Upper lobe of left lung (tissue), 6 donors: ENCODE measurements at regions not wholly inside any gene's neighbourhood (a gene's known extent, or its start where the extent isn't known, plus 50 kb on each side); places are given as distances from the start of the nearest gene placed in this dataset.

Source experiments
- ATAC-seq, 2 donors: fragments of 200-7000 bp; cut with Tn5 transposase; one replicate each; pipeline ENCODE4 v1.9.1; 2022; ENCODE audit warnings: mild to moderate bottlenecking in 2 of 2, moderate library complexity in 2 of 2; ENCODE audit not compliant: low FRiP score in 2 of 2
- DNase-seq, 2 donors: peaks; one replicate each; pipeline ENCODE4 v3.0.0-alpha.2; 2019 to 2020
- H3K27ac ChIP-seq, 4 donors: fragments of 200-600 bp; sonication (generic); one replicate each; pipeline ENCODE4 v1.5.1; 2016 to 2019
- H3K27me3 ChIP-seq, 4 donors: fragments of 200-600 bp; sonication (generic); one replicate each; pipeline ENCODE4 v1.5.1; 2017 to 2019
- H3K36me3 ChIP-seq, 4 donors: fragments of 200-600 bp; sonication (generic); one replicate each; pipeline ENCODE4 v1.5.1; 2016 to 2019
- H3K4me1 ChIP-seq, 4 donors: fragments of 200-600 bp; sonication (generic); one replicate each; pipeline ENCODE4 v1.5.1; 2018 to 2019
- H3K4me3 ChIP-seq, 4 donors: fragments of 200-600 bp; sonication (generic); one replicate each; pipeline ENCODE4 v1.5.1; 2017 to 2019; ENCODE audit warnings: mild to moderate bottlenecking in 2 of 4, moderate library complexity in 1 of 4
- H3K9me3 ChIP-seq, 4 donors: fragments of 200-600 bp; sonication (generic); one replicate each; pipeline ENCODE4 v1.5.1; 2018 to 2019
- CTCF ChIP-seq, 6 experiments: fragments of 450-650 bp in 4 of 6; fragments of 200-600 bp in 2 of 6; sonication (generic) in 2 of 6; IDR thresholded peaks; one replicate each; pipeline ENCODE4 v1.5.1; 2016 to 2019; ENCODE audit warnings: antibody characterized with exemption in 6 of 6
- EP300 ChIP-seq, 4 donors: sonication (generic); formaldehyde crosslinking; IDR thresholded peaks; one replicate each; pipeline ENCODE4 v1.5.1; 2017; ENCODE audit warnings: antibody characterized with exemption in 4 of 4, control low read depth in 2 of 4
- POLR2A ChIP-seq, 4 donors: fragments of 450-650 bp; IDR thresholded peaks; one replicate each; pipeline ENCODE4 v1.5.1; 2016 to 2017; ENCODE audit warnings: antibody characterized with exemption in 4 of 4, mild to moderate bottlenecking in 2 of 4
- POLR2AphosphoS5 ChIP-seq, 2 donors: sonication (generic); formaldehyde crosslinking; IDR thresholded peaks; one replicate each; pipeline ENCODE4 v1.5.1; 2017; ENCODE audit warnings: antibody characterized with exemption in 2 of 2
- WGBS, 2 donors: methylation state at CpG; one replicate each; pipeline ENCODE4 v1.1.5; 2017 to 2018; 5-methylcytosine and 5-hydroxymethylcytosine counted together
- donor health status: DM: no; HTN: no; CAD: no; lungs with moderate emphysema.
- donor health status: DM: no; HTN: yes; CAD: no; lungs with severe emphysema.

DNA sequence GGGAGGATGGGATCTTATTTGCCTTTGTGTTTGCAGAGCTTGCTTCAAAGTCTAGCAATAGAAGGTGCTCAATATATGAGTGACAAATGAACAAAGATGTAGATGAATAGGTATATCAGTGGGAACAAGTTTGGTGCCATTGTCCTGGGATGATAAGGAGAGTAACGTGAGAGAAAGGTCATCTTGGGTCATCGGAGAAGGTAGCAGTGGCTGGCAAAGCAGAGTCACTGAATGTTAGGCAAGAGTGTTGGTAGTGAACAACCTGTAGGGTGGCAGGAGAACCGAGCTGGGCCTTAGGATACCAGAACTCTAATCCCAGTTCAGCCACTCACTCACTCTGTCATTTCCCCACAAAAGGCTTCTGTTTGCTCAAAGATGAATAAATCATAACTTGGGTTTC lies 87.2 kb downstream of the CCDC71L start:
- no peak for ATAC-seq
- no peaks in the 10 kb centered on the region for H3K27me3 ChIP-seq
- H3K4me1 ChIP-seq = peaks cover 6 to 15% (median 11%) of the 10 kb centered on the region in 4 donors
- H3K4me3 ChIP-seq = no peak overlapping the region
- 76 to 85% methylated on average over 3 of the region's 3 CpGs for WGBS, 2 donors
- no peak for TF ChIP-seq POLR2AphosphoS5 (IDR thresholded peaks at IDR 0.05)
- no peak for TF ChIP-seq EP300 (IDR thresholded peaks at IDR 0.05)
- no peaks in the 10 kb centered on the region for H3K36me3 ChIP-seq
- H3K9me3 ChIP-seq = no peaks in the 10 kb centered on the region
- no peak for DNase-seq
- H3K27ac ChIP-seq = no peak overlapping the region

- Histone ChIP-seq H3K27ac (no peak overlapping the region), H3K4me3 (no peak overlapping the region), H3K9me3 (no peaks in the 10 kb centered on the region), H3K36me3 (no peaks in the 10 kb centered on the region), H3K4me1 (peaks cover 10 to 18% (median 14%) of the 10 kb centered on the region in 4 donors), H3K27me3 (no peaks in the 10 kb centered on the region)
- ATAC-seq (no peak), DNase-seq (no peak)
- no peak for TF ChIP-seq POLR2A (IDR thresholded peaks at IDR 0.05)
- TF ChIP-seq EP300 (IDR thresholded peaks at IDR 0.05) = no peak
- no peak for TF ChIP-seq CTCF (IDR thresholded peaks at IDR 0.05)
- TF ChIP-seq POLR2AphosphoS5 (IDR thresholded peaks at IDR 0.05) = no peak
- 52 to 69% methylated on average over 1 of the region's 1 CpG for WGBS, 2 donors
Measured at GRCh38 chr7:106573125-106573663, 87.8 kb downstream of the CCDC71L start.

GRCh38 chr7:106572394-106573124 lies 88.4 kb downstream of the CCDC71L start:
- no peaks in the 10 kb centered on the region for H3K36me3 ChIP-seq
- TF ChIP-seq POLR2AphosphoS5 (IDR thresholded peaks at IDR 0.05) = no peak
- no peak for TF ChIP-seq POLR2A (IDR thresholded peaks at IDR 0.05)
- no peak for TF ChIP-seq CTCF (IDR thresholded peaks at IDR 0.05)
- DNase-seq = no peak
- peaks cover 10 to 18% (median 14%) of the 10 kb centered on the region in 4 donors for H3K4me1 ChIP-seq
- 78 to 84% methylated on average over 3 of the region's 3 CpGs for WGBS, 2 donors
- H3K9me3 ChIP-seq = no peaks in the 10 kb centered on the region
- ATAC-seq = no peak
- H3K27ac ChIP-seq = no peak overlapping the region
- no peak overlapping the region for H3K4me3 ChIP-seq
- H3K27me3 ChIP-seq = no peaks in the 10 kb centered on the region

GRCh38 chr7:106571563-106571962 lies 89.4 kb downstream of the CCDC71L start:
- Histone ChIP-seq H3K4me3 (no peak overlapping the region), H3K36me3 (no peaks in the 10 kb centered on the region), H3K27me3 (no peaks in the 10 kb centered on the region), H3K27ac (peak overlapping the region in 1 of 4 donors; percentile 24), H3K9me3 (no peaks in the 10 kb centered on the region), H3K4me1 (peaks cover 10 to 18% (median 14%) of the 10 kb centered on the region in 4 donors)
- TF ChIP-seq CTCF (IDR thresholded peaks at IDR 0.05) = no peak
- no peak for TF ChIP-seq POLR2A (IDR thresholded peaks at IDR 0.05)
- no peak for TF ChIP-seq POLR2AphosphoS5 (IDR thresholded peaks at IDR 0.05)
- TF ChIP-seq EP300 (IDR thresholded peaks at IDR 0.05) = no peak
- WGBS, 2 donors = 79% methylated on average over 3 of the region's 3 CpGs
- no peak for DNase-seq
- no peak for ATAC-seq

DNA sequence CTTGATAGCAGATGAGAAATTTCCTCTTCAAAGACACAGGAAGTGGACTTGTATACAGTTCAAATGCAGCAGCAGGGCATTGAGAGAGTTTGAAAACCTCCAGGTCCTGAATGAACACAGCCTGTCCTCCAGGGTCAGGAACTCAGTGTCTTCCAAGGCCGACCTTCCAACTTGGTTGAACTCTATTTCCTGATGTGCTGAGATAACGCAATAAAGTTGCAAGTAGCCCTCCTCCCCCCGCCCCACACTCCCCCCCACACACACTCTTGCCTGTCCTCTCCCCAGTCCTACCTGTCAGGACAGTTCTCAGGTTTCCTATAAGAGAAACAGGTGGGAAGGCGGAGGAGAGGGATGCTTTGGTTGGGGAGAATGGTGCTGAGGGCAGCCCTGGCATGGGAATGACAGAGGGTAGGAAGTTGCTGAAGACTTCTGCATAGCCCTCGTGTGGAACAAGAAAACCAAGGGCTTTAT lies 90.0 kb downstream of the CCDC71L start:
- no peak for DNase-seq
- WGBS, 2 donors = 46 to 64% methylated on average over 5 of the region's 5 CpGs
- TF ChIP-seq EP300 (IDR thresholded peaks at IDR 0.05) (no peak), CTCF (IDR thresholded peaks at IDR 0.05) (no peak), POLR2A (IDR thresholded peaks at IDR 0.05) (no peak), POLR2AphosphoS5 (IDR thresholded peaks at IDR 0.05) (no peak)
- H3K36me3 ChIP-seq = no peaks in the 10 kb centered on the region
- no peak for ATAC-seq
- peak overlapping the region in 2 of 4 donors; percentile 24 to 44 for H3K27ac ChIP-seq
- peaks cover 10 to 18% (median 14%) of the 10 kb centered on the region in 4 donors for H3K4me1 ChIP-seq
- H3K9me3 ChIP-seq = no peaks in the 10 kb centered on the region
- no peaks in the 10 kb centered on the region for H3K27me3 ChIP-seq
- no peak overlapping the region for H3K4me3 ChIP-seq
